ENCODE measurements at regions not wholly inside any gene's neighbourhood (a gene's known extent, or its start where the extent isn't known, plus 50 kb on each side); places are given as distances from the start of the nearest gene placed in this dataset.

DNA sequence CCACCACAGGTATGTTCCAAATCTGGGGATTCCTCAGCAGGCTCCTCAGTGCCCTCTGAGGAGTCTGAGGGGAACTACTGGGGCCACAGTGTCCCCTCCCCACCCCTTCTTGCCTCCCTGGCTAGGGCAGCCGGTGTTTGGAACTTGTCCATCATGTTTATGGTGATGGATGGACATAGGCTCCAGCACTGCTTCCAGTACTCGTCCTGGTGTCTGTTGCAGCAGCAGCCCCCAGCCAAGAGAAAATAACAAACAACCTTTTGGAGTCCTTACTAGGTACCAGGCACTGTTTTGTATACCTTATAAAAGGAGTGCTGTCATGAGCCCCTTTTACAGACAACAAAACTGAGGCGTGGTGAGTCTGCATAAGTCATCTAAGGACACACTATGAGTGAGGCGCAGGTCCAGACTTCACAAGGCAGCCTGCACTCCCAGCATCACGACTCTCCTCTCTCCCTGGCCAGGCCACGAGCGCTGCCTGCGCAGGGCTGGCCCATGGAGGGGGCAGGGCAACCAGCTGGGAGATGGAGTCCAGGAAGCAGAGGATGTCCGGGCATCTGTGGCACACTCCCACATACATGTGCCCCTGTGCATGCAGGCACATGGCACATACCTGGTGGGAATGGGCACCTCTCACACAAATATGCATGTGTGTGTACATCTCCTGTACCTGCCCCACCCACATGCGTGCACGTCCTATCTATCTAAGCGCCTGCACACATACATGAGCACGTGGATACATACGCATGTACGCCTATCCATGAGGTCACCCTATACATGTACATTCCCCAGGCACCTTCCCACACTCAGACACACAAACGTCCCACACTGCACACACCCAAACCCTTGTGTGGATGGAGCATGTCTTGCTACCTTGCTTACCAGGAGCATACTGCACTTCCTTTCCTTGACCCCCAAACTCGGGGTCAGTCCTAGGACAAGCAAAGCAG is 152.7 kb downstream of the VEGFA start:
- TF ChIP-seq CTCF (IDR thresholded peaks at IDR 0.05) (no peak), EP300 (IDR thresholded peaks at IDR 0.05; ENCODE audit: borderline replicate concordance in 1 of 2, low read depth in 1 of 2, low read length in 1 of 2) (no peak), ELF1 (IDR thresholded peaks at IDR 0.05) (no peak)

Measured in SK-N-SH (cell line).